OCI-LY3 (cell line): ENCODE measurements at regions not wholly inside any gene's neighbourhood (a gene's known extent, or its start where the extent isn't known, plus 50 kb on each side); places are given as distances from the start of the nearest gene placed in this dataset.

Experiments
- H2AFZ ChIP-seq: fragments of 200-600, 300-600 bp; shearing (Covaris generic); 2 replicates; pipeline ENCODE4 v1.6.0; 2014; ENCODE audit warnings: antibody characterized with exemption, low read depth, low read length
- H3K27ac ChIP-seq: fragments of 200-600, 300-600 bp; sonication (generic); 2 replicates; pipeline ENCODE4 v1.5.1; 2014; ENCODE audit warnings: mild to moderate bottlenecking, low read length, moderate library complexity, mixed read lengths
- H3K27me3 ChIP-seq: fragments of 200-600, 300-600 bp; sonication (generic); 2 replicates; pipeline ENCODE4 v1.6.1; 2014; ENCODE audit warnings: low read depth, low read length, mixed read lengths
- H3K36me3 ChIP-seq: fragments of 200-600, 300-600 bp; sonication (generic); replicated peaks from 2 replicates; pipeline ENCODE3; 2014; ENCODE audit warnings: low read depth, low read length, mixed read lengths
- H3K4me1 ChIP-seq: fragments of 300-600, 200-600 bp; sonication (generic); 2 replicates; pipeline ENCODE4 v1.6.1; 2014; ENCODE audit warnings: low read length, mixed read lengths
- H3K4me2 ChIP-seq: fragments of 200-600, 300-600 bp; sonication (generic); 2 replicates; pipeline ENCODE4 v1.6.1; 2014; ENCODE audit warnings: low read length, mixed read lengths
- H3K4me3 ChIP-seq: fragments of 300-600, 200-600 bp; sonication (generic); 2 replicates; pipeline ENCODE4 v1.5.1; 2014; ENCODE audit warnings: antibody characterized with exemption, mild to moderate bottlenecking, low read length, moderate library complexity
- H3K79me2 ChIP-seq: fragments of 300-600, 200-600 bp; shearing (Covaris generic); 2 replicates; pipeline ENCODE4 v1.6.1; 2014; ENCODE audit warnings: mild to moderate bottlenecking, low read length, mixed read lengths
- H3K9ac ChIP-seq: fragments of 300-600, 200-600 bp; shearing (Covaris generic); 2 replicates; pipeline ENCODE4 v1.6.0; 2014; ENCODE audit warnings: mild to moderate bottlenecking, low read length, moderate library complexity
- H3K9me3 ChIP-seq: fragments of 200-600, 300-600 bp; shearing (Covaris generic); 2 replicates; pipeline ENCODE4 v1.6.1; 2014; ENCODE audit warnings: low read length, mixed read lengths; ENCODE audit not compliant: insufficient read depth
- H4K20me1 ChIP-seq: fragments of 200-600, 300-600 bp; sonication (generic); 2 replicates; pipeline ENCODE4 v1.6.1; 2016; ENCODE audit warnings: low read length, mixed read lengths; ENCODE audit not compliant: insufficient read depth
- EZH2phosphoT487 ChIP-seq: fragments of 200-600 bp; shearing (Covaris generic); IDR thresholded peaks from 2 replicates; pipeline ENCODE4 v1.6.1; 2018; ENCODE audit warnings: antibody characterized with exemption, mixed run types, low read depth
- TF ChIP-seq, protein P1 (sequence below): fragments of 200-600, 300-600 bp; sonication (generic); IDR thresholded peaks from 2 replicates; pipeline ENCODE4 v1.5.1; 2014; ENCODE audit warnings: antibody characterized with exemption, low read length, low read depth

DNA sequence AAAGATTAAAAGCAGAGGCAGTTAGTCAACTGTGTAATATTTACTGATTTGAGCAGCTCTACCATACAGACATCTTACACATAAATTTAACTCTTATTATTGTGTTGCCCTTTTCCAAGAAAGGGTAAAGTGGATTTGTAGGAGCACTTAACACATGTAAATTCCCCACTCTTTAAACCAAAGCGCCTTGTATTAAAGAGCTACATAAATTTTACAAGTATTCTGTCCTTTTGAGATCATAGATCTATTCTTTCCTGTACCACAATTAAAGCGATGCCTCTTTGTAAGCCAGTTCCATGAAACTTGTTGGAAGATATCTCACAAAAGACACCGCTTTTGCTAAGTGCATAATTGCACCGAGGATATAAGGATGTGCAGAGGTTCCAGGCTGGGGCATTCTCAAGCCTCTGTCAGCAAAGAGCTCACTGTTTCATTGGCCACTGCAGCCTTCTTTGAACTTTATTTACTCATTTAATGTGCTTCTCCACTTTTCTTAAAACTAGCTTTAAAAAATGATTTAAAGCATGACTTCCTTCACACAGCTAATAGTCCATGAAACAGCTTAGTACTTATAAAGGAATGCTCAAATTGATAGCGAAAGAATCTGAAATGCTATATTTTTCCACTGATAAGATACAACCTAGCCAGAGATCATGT is 520.0 kb upstream of the TCF4 start:
- H3K36me3 ChIP-seq, result peaks cover 36% of the 10 kb centered on the region
- no peak overlapping the region for H3K4me3 ChIP-seq
- no peak overlapping the region for H2AFZ ChIP-seq
- H3K4me1 ChIP-seq, result peaks cover 42% of the 10 kb centered on the region
- no peaks in the 10 kb centered on the region for H4K20me1 ChIP-seq
- no peaks in the 10 kb centered on the region for H3K79me2 ChIP-seq
- TF ChIP-seq, protein P1, sequence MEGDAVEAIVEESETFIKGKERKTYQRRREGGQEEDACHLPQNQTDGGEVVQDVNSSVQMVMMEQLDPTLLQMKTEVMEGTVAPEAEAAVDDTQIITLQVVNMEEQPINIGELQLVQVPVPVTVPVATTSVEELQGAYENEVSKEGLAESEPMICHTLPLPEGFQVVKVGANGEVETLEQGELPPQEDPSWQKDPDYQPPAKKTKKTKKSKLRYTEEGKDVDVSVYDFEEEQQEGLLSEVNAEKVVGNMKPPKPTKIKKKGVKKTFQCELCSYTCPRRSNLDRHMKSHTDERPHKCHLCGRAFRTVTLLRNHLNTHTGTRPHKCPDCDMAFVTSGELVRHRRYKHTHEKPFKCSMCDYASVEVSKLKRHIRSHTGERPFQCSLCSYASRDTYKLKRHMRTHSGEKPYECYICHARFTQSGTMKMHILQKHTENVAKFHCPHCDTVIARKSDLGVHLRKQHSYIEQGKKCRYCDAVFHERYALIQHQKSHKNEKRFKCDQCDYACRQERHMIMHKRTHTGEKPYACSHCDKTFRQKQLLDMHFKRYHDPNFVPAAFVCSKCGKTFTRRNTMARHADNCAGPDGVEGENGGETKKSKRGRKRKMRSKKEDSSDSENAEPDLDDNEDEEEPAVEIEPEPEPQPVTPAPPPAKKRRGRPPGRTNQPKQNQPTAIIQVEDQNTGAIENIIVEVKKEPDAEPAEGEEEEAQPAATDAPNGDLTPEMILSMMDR, result no peak
- no peak for TF ChIP-seq EZH2phosphoT487
- no peak overlapping the region for H3K27ac ChIP-seq
- H3K9me3 ChIP-seq, result peaks cover 31% of the 10 kb centered on the region
- no peak overlapping the region for H3K4me2 ChIP-seq
- H3K27me3 ChIP-seq, result no peaks in the 10 kb centered on the region
- no peak overlapping the region for H3K9ac ChIP-seq

DNA sequence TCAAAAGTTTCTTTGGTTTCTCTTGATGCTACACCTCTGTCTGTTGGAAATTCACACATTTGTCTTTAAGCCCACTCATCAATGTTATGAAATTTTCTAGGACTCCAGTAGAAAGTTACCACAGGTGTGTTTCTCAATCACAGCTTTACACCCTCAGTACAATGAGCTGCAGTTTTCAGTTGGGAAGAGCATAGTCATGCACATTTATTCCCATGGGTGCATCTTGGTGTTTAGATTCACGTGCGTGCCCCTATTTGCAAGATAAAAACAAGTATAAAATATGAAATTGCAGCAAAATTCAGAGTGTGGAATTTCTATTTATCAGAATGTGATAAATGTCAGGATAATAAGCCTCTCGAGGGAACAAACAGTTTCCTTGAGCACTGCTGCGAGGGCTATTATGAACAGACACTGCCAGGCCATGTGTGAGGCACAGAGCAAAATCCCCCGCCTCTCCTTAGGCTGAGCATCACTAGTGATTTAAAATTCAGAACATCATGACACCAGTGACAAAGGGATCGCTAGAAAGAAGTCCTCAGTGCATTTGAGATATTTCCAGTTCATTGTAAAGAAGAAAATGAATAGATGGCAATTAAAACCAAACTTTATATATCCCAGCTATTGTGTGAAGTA is 512.2 kb upstream of the TCF4 start:
- Histone ChIP-seq H3K9me3 (peaks cover 24% of the 10 kb centered on the region), H4K20me1 (no peaks in the 10 kb centered on the region), H3K36me3 (peaks cover 16% of the 10 kb centered on the region), H3K27ac (no peak overlapping the region), H2AFZ (no peak overlapping the region), H3K4me1 (peaks cover 4% of the 10 kb centered on the region; the same call in 1 of the 2 replicates), H3K9ac (no peak overlapping the region), H3K4me3 (no peak overlapping the region), H3K79me2 (no peaks in the 10 kb centered on the region), H3K27me3 (no peaks in the 10 kb centered on the region), H3K4me2 (no peak overlapping the region)
- TF ChIP-seq, protein P1, result no peak

DNA sequence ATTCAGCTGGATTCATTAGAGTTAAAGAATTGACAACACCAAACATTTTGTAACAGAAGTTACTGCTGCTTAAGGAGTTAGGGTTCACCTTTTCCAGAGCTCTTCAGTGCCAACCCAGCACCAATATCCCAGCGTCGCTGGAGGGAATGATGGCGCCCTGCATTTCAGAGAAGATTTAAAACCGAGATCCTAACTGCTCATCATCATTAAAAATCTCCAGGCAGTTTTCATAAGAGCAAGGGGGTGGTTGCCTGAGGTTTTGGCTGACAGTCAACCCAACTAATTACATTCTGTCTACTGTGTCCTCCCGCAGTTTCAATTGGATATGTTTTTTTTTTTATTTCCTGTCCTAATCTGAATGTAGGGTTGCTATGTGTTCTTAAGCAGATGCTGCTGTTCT is 509.6 kb upstream of the TCF4 start:
- H3K27ac ChIP-seq, result no peak overlapping the region
- H3K4me3 ChIP-seq, result no peak overlapping the region
- 0 out of 2 replicates have a peak, but pooled peaks cover 4% of the 10 kb centered on the region for H3K9me3 ChIP-seq
- H3K4me1 ChIP-seq, result no peaks in the 10 kb centered on the region
- no peak overlapping the region for H2AFZ ChIP-seq
- H3K27me3 ChIP-seq, result no peaks in the 10 kb centered on the region
- no peak overlapping the region for H3K9ac ChIP-seq
- no peaks in the 10 kb centered on the region for H3K36me3 ChIP-seq
- H3K4me2 ChIP-seq, result no peak overlapping the region
- H4K20me1 ChIP-seq, result no peaks in the 10 kb centered on the region
- H3K79me2 ChIP-seq, result no peaks in the 10 kb centered on the region
- TF ChIP-seq, protein P1, result no peak
- no peak for TF ChIP-seq EZH2phosphoT487

DNA sequence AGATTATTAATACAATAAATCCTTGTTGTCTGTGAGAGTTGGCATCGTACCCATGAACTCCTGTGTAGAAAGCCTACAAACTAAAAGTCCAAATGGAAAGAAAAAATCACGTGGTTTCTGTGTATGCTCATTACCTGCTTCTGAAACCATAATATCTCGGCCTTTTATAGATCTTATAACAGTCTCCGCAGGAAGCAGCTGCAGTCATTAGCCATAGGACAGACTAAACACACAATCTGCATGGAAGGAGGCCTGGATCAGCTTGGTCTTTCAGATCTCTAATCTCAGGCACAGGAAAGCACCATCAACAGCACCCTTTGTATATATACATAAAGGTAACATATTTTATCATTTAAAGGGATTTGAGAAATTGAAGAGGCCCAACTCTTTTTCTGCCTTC is 508.9 kb upstream of the TCF4 start:
- H2AFZ ChIP-seq, result no peak overlapping the region
- H3K79me2 ChIP-seq, result no peaks in the 10 kb centered on the region
- H4K20me1 ChIP-seq, result no peaks in the 10 kb centered on the region
- H3K9me3 ChIP-seq, result 0 out of 2 replicates have a peak, but pooled peaks cover 4% of the 10 kb centered on the region
- TF ChIP-seq, protein P1, result no peak
- no peak for TF ChIP-seq EZH2phosphoT487
- H3K27ac ChIP-seq, result no peak overlapping the region
- no peak overlapping the region for H3K9ac ChIP-seq
- H3K27me3 ChIP-seq, result no peaks in the 10 kb centered on the region
- no peak overlapping the region for H3K4me3 ChIP-seq
- no peaks in the 10 kb centered on the region for H3K4me1 ChIP-seq
- H3K4me2 ChIP-seq, result no peak overlapping the region
- H3K36me3 ChIP-seq, result no peaks in the 10 kb centered on the region
